ENCODE measurements at regions not wholly inside any gene's neighbourhood (a gene's known extent, or its start where the extent isn't known, plus 50 kb on each side); places are given as distances from the start of the nearest gene placed in this dataset.

DNA sequence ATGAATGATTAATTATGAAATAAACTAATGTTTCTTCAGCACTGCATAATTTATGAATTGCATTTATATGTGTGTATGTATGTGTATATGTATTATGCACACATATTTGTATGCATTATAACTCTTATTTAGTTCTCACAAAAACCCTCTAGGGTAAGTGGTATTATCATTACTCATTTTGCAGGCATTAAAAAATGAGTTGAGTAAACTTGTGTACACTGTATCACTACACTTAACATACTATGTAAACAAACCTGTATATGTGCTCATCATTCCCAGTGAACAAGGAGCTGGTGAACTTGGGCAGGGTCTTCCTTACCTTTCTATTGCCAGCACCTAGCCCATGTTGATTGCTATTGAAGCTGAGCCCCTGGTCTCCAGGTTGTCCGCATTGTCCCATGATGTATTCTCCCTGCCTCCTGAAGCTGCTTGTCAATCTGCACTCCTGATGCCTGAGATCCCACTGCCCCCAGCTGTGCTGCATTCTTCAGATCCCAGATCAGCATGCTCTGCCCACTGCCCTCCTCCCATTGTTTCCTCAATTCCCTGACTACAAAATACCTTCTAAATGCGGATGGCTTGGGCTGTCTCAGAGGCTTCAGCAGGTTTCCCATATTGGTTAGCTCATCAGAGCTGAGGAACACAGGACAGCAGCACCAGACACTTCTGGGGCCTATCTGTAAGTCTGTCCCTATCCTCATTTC is 267.9 kb upstream of the SESN3 start:
- H3K9me3 Mint-ChIP-seq: peaks cover 41% of the 10 kb centered on the region
- TF ChIP-seq, protein P1, sequence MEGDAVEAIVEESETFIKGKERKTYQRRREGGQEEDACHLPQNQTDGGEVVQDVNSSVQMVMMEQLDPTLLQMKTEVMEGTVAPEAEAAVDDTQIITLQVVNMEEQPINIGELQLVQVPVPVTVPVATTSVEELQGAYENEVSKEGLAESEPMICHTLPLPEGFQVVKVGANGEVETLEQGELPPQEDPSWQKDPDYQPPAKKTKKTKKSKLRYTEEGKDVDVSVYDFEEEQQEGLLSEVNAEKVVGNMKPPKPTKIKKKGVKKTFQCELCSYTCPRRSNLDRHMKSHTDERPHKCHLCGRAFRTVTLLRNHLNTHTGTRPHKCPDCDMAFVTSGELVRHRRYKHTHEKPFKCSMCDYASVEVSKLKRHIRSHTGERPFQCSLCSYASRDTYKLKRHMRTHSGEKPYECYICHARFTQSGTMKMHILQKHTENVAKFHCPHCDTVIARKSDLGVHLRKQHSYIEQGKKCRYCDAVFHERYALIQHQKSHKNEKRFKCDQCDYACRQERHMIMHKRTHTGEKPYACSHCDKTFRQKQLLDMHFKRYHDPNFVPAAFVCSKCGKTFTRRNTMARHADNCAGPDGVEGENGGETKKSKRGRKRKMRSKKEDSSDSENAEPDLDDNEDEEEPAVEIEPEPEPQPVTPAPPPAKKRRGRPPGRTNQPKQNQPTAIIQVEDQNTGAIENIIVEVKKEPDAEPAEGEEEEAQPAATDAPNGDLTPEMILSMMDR (IDR thresholded peaks at IDR 0.05): no peak
- H3K27ac Mint-ChIP-seq: no peak overlapping the region
- H3K4me1 Mint-ChIP-seq (ENCODE audit: low read depth): no peaks in the 10 kb centered on the region
- DNase-seq: no peak
- no peak overlapping the region for H3K4me3 Mint-ChIP-seq
- H3K27me3 Mint-ChIP-seq (ENCODE audit: insufficient read depth): peaks cover 5% of the 10 kb centered on the region; the same call in 1 of the 2 replicates
- no peaks in the 10 kb centered on the region for H3K36me3 Mint-ChIP-seq (ENCODE audit: low read depth)

DNA sequence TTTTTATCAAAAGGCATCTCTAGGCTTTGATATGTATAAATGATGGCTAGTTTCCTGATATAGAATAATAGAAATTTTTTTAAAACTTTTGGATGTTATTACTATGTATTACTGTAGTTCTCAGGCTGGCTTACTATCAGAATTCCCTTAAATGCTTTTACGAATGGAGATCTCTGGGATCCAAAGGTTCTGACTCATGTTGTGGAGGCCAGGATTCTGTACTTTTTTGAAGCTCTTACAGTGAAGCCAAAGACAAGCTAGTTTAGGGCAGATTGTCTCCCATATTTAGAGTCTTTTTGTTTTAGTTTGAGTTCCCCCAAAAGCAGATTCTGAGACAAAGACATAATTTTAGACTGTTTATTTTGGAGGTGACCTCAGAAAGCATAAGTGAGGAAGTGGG is 265.9 kb upstream of the SESN3 start:
- Mint-ChIP-seq H3K27ac (no peak overlapping the region), H3K36me3 (ENCODE audit: low read depth) (no peaks in the 10 kb centered on the region), H3K9me3 (peaks cover 26% of the 10 kb centered on the region), H3K4me1 (ENCODE audit: low read depth) (no peaks in the 10 kb centered on the region), H3K4me3 (no peak overlapping the region), H3K27me3 (ENCODE audit: insufficient read depth) (peaks cover 5% of the 10 kb centered on the region; the same call in 1 of the 2 replicates)
- TF ChIP-seq, protein P1 (IDR thresholded peaks at IDR 0.05): no peak
- DNase-seq: no peak

DNA sequence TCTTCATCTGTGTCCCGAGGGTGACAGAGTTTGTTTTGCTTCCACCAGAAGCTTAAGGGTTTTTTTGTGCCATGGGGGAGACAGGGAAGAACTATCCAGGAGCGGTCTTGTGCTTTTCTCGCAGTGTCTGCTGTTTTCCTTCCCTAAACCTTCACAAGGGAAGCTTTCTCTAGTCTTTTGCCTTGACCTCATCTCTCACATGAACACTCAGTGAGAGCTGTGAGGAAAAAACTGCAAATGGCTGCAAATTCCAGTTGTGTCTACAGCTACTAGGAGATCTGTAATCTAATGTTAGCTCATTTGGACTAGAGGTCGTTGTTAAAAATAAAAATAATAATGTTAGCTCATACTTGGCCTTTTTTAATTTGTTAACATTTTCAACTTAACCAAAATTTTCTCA is 264.7 kb upstream of the SESN3 start:
- H3K4me1 Mint-ChIP-seq (ENCODE audit: low read depth): no peaks in the 10 kb centered on the region
- H3K4me3 Mint-ChIP-seq: no peak overlapping the region
- H3K27ac Mint-ChIP-seq: no peak overlapping the region
- H3K9me3 Mint-ChIP-seq: peaks cover 34% of the 10 kb centered on the region
- peaks cover 5% of the 10 kb centered on the region; the same call in 1 of the 2 replicates for H3K27me3 Mint-ChIP-seq (ENCODE audit: insufficient read depth)
- no peak for DNase-seq
- TF ChIP-seq, protein P1 (IDR thresholded peaks at IDR 0.05): no peak
- H3K36me3 Mint-ChIP-seq (ENCODE audit: low read depth): no peaks in the 10 kb centered on the region

DNA sequence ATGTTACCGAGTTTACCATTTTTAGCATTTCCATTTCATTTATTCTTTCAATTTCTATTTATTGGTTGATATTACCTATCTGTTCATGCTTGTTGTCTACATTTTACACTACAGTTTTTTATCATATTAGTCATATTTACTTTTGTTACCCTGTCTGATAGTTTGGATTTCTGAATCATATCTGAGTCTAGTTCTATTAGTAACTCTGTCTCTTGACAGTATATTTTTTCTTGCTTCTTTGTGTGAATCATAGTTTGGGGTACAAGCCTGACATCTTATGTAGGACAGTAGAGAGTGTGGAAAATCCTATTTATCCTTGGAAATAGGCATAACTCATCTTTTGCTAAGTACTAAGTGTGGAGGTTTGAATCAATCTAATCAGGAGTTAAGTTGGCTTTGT is 263.9 kb upstream of the SESN3 start:
- Mint-ChIP-seq H3K36me3 (ENCODE audit: low read depth) (no peaks in the 10 kb centered on the region), H3K27ac (no peak overlapping the region), H3K4me1 (ENCODE audit: low read depth) (no peaks in the 10 kb centered on the region), H3K4me3 (no peak overlapping the region), H3K27me3 (ENCODE audit: insufficient read depth) (peaks cover 5% of the 10 kb centered on the region; the same call in 1 of the 2 replicates), H3K9me3 (peaks cover 39% of the 10 kb centered on the region)
- TF ChIP-seq, protein P1 (IDR thresholded peaks at IDR 0.05): no peak
- DNase-seq: no peak

DNA sequence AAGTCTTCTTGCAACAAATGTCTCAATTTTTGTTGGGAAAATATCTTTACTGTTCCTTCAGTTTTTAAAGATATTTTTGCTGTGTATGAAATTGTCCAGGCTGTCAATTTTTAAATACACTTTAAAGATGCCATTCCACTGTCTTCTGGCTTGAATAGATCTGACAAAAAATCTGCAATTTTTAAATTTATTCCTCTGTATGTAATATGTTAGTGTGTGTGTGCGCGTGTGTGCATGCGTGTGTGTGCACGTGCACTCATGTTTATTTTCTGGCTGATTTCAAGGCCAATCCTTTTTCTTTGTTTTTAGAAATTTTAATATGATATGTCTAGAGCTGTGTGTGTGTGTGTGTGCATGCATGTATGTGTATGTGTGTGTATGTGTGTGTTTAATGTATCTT is 263.2 kb upstream of the SESN3 start:
- no peaks in the 10 kb centered on the region for H3K36me3 Mint-ChIP-seq (ENCODE audit: low read depth)
- H3K9me3 Mint-ChIP-seq: peaks cover 41% of the 10 kb centered on the region
- no peak overlapping the region for H3K27ac Mint-ChIP-seq
- peaks cover 5% of the 10 kb centered on the region; the same call in 1 of the 2 replicates for H3K27me3 Mint-ChIP-seq (ENCODE audit: insufficient read depth)
- no peaks in the 10 kb centered on the region for H3K4me1 Mint-ChIP-seq (ENCODE audit: low read depth)
- DNase-seq: no peak
- no peak overlapping the region for H3K4me3 Mint-ChIP-seq
- TF ChIP-seq, protein P1 (IDR thresholded peaks at IDR 0.05): no peak

Measured in HFFc6 (cell line).